RWPE1 (cell line): ENCODE measurements at regions not wholly inside any gene's neighbourhood (a gene's known extent, or its start where the extent isn't known, plus 50 kb on each side); places are given as distances from the start of the nearest gene placed in this dataset.
"Not testable (repeated sequence)": the region's sequence is repeated elsewhere in the genome, so short reads cannot be mapped to it uniquely, and the experiment has no call there.

ENCODE experiments used
- CTCF ChIA-PET: fragments of 350-600 bp; sonication (Branson Sonifier 250); formaldehyde crosslinking; extraction: SDS; loops from one replicate; lab custom pipeline; 2021; lab: Yijun Ruan, JAX
- POLR2A ChIA-PET: fragments of 400-600 bp; formaldehyde crosslinking; extraction: SDS; loops from one replicate; lab custom pipeline; 2020; ENCODE audit warnings: antibody characterized with exemption; ENCODE audit not compliant: low non-redundant PET; lab: Yijun Ruan, JAX
- DNase-seq: peaks from one replicate; pipeline ENCODE4 v3.0.0; 2012; ENCODE audit warnings: low spot score
- H3K27ac ChIP-seq: fragments of 450-650 bp; 2 replicates; pipeline ENCODE4 v1.5.1; 2017
- CTCF ChIP-seq: fragments of 450-650 bp; conservative IDR thresholded peaks from 2 replicates; pipeline ENCODE4 v1.5.1; 2017; ENCODE audit warnings: low read depth, mild to moderate bottlenecking

GRCh38 chr7:68401313-68401712 lies 1197.0 kb upstream of the AUTS2 start:
- H3K27ac ChIP-seq = no peak overlapping the region
- POLR2A ChIA-PET = no interaction called here
- DNase-seq = no peak
- no peak for TF ChIP-seq CTCF
- CTCF ChIA-PET = no interaction called here

- CTCF ChIA-PET = no interaction called here
Observed at GRCh38 chr7:68406480-68406879, 1191.8 kb upstream of the AUTS2 start.

GRCh38 chr7:68407460-68407859 lies 1190.8 kb upstream of the AUTS2 start:
- TF ChIP-seq CTCF = no peak
- no peak for DNase-seq
- ChIA-PET CTCF (interaction anchor here (0.6 kb wide), 1 partner anchor 97 kb away, joined by 3 read pairs; no protein-coding TSS in a partner anchor), POLR2A (no interaction called here)
- no peak overlapping the region for H3K27ac ChIP-seq

More at GRCh38 chr7:68406480-68406879, 1191.8 kb upstream of the AUTS2 start:
- POLR2A ChIA-PET = no interaction called here
- no peak for DNase-seq
- no peak overlapping the region for H3K27ac ChIP-seq
- TF ChIP-seq CTCF = no peak

GRCh38 chr7:68408873-68409272 lies 1189.4 kb upstream of the AUTS2 start:
- CTCF ChIA-PET = no interaction called here
- DNase-seq = no peak
- POLR2A ChIA-PET = no interaction called here
- TF ChIP-seq CTCF = no peak
- H3K27ac ChIP-seq = no peak overlapping the region

GRCh38 chr7:68409851-68410250 lies 1188.4 kb upstream of the AUTS2 start:
- CTCF ChIA-PET = interaction anchor here (0.6 kb wide), 1 partner anchor 418 kb away, joined by 4 read pairs; no protein-coding TSS in a partner anchor
- TF ChIP-seq CTCF = no peak
- POLR2A ChIA-PET = no interaction called here
- no peak for DNase-seq
- no peak overlapping the region for H3K27ac ChIP-seq

DNA sequence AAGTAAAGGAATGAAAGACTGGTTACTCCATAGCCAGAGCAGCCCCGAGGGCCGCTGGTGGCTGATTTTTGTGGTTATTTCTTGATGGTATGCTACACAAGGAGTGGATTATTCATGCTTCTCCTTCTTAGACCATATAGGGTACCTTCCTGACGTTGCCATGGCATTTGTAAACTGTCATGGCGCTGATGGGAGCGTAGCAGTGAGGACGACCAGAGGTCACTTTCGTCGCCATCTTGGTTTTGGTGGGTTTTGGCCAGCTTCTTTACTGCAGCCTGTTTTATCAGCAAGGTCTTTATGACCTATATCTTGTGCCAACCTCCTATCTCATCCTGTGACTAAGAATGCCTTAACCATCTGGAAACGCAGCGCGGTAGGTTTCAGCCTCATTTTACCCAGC lies 1187.6 kb upstream of the AUTS2 start:
- POLR2A ChIA-PET, DNase-seq, H3K27ac ChIP-seq: not testable (repeated sequence)
- CTCF ChIA-PET = interaction anchor here (0.6 kb wide), 1 partner anchor 419 kb away, joined by 4 read pairs; no protein-coding TSS in a partner anchor

DNA sequence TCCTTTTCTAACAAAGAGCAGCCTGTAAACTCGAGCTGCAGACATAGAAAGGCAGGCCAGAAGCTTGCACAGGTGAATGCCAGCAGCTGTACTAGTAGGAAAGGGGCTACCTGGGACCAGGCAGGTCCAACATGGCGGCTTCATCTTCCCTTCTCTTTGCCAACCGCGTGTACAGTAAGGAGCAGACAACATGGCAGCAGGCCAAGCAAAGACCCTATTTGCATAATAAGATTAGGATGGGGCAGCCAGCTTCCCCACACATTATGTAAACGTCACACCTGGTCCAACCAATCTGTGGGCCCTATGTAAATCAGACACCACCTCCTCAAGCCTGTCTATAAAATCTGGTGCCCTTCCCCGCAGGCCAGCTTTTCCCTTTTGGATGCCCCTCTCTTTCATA lies 1186.5 kb upstream of the AUTS2 start:
- no peak for DNase-seq
- H3K27ac ChIP-seq = no peak overlapping the region
- ChIA-PET CTCF (no interaction called here), POLR2A (no interaction called here)
- no peak for TF ChIP-seq CTCF
